GM18858 (cell line): ENCODE measurements at regions not wholly inside any gene's neighbourhood (a gene's known extent, or its start where the extent isn't known, plus 50 kb on each side); places are given as distances from the start of the nearest gene placed in this dataset.
A peak's percentile ranks its signal among the peaks of the same experiment; 100 is the strongest.
"Not testable (repeated sequence)": the region's sequence is repeated elsewhere in the genome, so short reads cannot be mapped to it uniquely, and the experiment has no call there.

Experiments used
- ATAC-seq: cut with Tn5 transposase; IDR thresholded peaks from one replicate; pipeline ENCODE4 v1.9.1; 2021; ENCODE audit not compliant: unreplicated experiment

DNA sequence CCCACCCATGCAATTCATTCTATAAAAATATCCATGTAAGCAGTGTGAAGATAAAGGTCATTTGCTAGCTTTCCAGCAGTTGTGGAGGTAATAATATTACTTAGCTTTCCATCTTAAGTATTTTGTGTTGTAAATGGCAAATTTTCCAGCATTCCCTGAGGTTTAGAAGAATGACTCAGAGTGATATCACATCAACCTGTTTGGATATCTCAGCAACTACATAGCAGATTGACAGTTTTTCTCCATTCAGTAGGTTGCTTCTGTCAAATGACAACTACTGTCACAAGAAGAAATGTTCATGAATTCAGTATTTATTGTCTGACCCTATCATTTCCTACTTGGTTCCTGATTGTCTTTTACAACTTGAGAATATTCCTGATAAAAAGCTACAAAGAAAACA, 434.9 kb upstream of the GALNTL6 start:
- ATAC-seq: no peak

DNA sequence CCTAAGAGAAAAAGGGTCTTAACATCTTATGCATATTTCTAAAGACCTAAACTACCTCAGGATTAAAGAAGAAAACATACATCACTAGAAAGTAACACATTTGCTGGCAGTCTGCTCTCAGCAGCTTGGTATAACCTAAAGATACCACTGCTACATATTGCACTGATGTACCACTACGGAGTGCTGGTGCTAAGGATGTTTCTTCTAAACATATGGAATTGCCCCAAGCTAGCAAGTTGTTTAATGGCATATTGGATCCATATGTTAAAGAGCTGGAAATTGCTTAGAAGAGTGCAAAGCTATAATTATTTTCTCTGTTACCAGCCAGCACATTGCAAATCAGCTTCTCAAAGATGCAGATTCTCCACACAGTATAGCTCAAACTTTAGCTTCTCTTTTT, 436.5 kb upstream of the GALNTL6 start:
- ATAC-seq: no peak

DNA sequence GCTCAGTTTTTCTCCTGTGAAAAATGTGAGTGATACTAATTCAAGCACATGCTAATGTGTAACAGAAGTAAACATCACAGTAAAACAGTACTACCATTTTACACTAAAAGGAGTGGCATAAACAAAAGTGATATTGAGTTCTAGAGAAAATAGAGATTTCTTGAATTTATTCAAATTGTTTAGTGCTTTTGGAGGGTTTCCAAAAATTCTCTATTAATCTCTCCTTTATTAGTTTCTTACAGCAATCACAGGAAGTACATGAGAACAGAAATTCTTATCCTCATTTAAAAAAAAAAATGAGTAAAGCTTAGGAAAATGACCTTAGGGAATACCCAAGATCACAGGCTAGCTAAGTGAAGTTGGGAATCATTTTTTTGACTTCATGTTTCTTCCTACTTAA, 459.7 kb upstream of the GALNTL6 start:
- no peak for ATAC-seq

DNA sequence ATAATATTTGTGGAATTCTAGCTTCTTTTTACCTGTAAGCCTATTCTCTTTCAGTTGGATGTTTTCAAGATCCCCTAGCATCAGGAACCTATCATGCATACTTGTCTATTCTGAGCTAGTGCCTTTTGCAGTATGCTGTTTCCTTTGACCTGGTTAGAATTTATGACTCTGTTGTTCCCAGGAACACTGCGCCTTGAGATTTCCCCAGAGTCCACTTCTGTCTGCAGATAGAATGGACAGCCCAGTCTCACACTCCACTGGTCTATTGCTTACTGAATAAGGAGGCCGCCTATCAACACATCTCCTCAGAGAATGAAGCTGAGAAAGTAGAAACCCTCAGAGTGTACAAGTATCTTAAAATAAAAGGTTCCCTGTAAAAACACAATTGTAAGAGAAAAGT, 465.1 kb upstream of the GALNTL6 start:
- ATAC-seq: no peak

DNA sequence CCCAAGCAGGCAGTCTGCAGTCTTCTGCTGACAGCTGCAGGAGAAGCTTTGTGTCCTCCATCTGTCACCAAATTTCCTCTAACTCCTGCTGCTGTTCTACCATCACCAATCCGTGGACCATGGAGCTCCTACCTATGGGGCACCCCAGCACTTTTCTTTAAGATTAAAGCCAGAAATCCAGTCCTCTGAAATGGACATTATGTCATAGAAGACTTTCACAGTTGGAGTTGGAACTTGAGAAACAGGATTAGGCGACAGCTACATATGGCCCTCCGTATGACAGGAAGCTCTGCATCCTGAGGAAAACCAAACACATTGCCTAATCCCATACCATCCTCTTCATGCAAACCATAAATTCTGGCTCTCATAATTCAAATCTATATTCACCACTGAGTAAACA, 470.6 kb upstream of the GALNTL6 start:
- no peak for ATAC-seq

DNA sequence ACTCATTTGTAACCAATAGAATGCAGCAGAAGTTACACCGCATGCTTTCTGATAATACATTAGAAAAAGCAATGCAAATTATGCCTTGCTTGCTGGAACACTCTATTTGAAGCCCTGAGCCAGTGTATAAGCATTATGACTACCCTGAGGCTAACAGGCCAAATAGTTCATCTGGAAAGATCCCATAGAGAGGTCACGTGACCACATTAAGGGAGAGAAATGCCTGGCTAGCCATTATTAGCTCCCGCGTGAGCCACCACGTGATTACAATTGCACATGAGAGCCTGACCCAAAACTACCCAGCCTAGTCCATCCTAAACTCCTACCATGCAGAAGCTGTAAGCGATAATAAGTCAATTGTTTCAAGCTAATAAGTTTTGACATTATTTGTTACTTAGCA, 472.9 kb upstream of the GALNTL6 start:
- no peak for ATAC-seq

DNA sequence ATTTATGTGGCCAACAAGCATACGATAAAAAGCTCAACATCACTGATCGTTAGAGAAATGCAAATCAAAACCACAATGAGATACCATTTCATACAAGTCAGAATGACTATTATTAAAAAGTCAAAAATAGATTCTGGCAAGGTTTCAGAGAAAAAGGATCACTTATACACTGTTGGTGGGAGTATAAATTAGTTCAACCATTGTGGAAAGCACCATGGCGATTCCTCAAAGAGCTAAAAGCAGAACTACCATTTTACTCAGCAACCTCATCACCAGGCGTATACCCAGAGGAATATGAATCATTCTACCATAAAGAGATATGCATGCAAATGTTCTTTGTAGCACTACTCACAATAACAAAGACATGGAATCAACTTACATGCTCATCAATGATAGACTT, 478.7 kb upstream of the GALNTL6 start:
- peak; percentile 77 for ATAC-seq

DNA sequence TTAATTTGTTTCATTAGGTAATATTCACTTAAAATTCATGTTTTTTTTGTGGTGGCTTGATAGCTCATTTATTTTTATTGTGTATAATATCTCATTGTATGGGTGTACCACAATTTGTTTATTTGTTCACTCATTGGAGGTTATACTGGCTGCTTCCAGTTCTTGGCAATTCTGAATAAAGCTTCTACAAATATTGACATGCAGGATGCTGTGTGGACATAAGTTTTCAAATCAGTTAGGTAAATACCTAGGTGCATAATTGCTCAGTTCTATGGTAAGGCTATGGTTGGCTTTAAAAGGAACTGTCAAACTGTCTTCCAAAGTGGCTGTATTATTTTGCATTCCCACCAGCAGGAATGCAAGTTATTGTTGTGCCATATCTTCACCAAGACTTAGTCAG, 504.5 kb upstream of the GALNTL6 start:
- no peak for ATAC-seq

DNA sequence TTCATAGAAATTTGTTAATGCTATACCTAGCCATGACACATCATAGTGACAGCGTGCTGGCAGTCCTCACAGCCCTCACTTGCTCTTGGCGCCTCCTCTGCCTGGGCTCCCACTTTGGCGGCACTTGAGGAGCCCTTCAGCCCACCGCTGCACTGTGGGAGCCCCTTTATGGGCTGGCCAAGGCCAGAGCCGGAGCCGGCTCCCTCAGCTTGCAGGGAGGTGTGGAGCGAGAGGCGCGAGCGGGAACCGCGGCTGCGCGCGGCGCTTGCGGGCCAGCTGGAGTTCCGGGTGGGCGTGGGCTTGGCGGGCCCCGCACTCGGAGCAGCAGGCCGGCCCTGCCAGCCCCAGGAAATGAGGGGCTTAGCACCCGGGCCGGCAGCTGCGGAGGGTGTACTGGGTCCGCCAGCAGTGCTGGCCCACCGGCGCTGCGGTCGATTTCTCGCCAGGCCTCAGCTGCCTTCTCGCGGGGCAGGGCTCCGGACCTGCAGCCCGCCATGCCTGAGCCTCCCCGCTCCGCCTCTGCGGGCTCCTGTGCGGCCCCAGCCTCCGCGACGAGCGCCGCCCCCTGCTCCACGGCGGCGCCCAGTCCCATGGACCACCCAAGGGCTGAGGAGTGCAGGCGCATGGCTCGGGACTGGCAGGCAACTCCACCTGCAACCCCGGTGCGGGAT, 515.0 kb upstream of the GALNTL6 start:
- ATAC-seq: not testable (repeated sequence)

DNA sequence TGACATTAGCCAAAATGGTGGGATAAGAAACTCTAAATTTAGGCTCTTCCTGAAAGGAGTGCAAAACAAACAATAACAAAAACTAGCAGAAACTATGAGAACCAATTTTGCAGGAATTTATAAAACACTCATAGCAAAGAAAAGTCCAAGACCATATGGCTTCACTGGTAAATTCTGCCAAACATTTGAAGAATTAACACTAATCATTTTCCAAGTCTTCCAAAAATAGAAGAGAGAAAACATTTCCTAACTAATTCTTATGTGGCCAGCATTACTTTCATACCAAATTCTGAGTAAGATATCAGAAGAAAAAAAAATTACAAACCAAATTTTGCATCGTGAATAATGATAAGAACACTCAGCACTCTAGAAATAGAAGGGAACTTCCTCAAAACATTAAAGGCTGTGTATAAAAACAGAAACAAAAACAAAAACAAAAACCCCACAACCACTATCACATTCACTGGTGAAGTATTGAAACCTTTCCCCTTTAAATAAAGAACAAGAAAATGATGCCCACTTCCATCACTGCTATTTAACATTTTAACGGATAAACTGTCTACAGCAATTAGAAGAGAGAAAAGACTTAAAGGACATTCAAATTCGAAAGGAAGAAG, 524.3 kb upstream of the GALNTL6 start:
- peak; percentile 69 for ATAC-seq

DNA sequence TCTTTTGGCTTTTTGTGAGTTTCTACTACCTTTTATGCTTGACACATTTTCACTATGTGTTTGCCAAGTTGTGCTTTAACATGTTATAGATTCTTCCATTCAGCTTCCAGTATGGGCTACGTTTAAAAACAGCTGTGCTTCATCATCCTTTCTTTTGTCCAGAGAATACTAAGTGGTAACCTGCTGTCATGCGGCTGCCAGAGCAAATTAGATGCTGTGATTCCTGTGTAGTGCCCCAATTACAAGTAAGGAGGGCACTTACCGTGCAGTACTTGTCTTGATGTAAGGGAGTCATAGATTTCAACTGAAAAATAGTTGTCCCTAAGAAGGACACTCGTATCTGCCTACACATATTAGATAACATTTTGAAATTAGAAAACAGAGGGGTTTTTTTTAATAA, 531.8 kb upstream of the GALNTL6 start:
- no peak for ATAC-seq

DNA sequence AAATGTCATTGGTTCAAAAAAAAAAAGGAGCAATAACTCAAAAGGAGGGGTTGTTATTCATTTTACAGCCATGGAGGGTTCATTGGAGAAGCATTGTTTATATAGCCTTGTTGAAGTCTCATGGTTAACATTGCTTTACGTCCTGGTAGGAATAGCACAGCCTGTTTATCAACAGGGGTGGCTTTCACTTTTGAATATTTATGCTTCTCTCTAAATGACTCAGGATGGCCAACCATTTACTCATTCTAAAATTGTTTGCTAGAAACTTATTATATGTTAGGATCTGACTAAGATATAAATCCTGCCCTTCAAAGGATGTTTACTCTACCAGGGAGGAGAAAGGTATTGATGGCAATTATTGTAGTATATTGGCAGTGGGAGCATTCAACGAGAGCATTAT, 534.1 kb upstream of the GALNTL6 start:
- no peak for ATAC-seq

DNA sequence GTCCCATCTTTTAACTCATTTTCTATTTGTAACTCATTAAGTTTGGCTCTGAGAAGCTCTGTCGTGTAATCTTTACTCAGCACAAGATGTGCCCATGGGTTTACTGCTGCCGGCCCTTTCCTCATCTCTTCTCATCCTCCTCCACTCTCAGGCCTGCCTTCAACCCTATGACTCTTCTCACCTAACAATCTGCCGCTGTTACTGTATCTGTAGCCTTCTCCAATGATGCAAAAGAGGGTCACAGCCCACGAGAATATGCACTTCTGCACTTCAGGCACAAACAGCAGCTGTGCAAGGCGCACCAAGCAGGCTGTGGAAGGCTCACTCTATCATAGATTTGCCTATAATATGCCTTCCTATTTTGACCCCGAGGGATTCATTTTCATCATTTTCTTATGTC, 546.5 kb upstream of the GALNTL6 start:
- ATAC-seq: no peak

DNA sequence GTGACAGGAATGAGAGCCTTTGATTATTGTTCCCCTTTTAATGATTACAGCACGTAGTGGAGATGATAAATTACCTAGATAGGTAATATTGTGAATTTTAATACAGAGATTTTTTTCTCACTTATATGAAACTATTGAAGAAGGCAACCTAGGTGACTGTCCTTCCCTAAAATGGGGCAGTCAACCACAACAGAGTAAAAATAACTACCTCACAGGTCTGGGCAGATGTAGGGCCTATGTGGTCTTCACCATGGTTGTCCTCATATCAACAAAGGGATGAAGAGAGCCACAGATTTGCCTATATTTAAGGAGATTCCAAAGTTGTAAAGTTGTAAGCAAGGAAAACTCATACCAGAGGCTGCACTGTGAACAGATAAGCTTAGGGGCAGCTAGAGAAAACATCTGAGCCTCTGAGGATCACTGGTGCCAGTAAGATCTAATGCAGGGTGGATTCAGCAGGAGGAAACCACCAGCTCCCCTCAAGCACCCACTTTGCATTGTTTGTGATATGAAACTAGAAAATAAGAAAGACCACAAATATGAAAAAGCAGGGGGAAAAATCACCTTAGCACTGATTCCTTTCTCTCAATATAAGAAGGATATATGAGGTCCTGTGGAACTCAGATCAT, 547.9 kb upstream of the GALNTL6 start:
- ATAC-seq: no peak

DNA sequence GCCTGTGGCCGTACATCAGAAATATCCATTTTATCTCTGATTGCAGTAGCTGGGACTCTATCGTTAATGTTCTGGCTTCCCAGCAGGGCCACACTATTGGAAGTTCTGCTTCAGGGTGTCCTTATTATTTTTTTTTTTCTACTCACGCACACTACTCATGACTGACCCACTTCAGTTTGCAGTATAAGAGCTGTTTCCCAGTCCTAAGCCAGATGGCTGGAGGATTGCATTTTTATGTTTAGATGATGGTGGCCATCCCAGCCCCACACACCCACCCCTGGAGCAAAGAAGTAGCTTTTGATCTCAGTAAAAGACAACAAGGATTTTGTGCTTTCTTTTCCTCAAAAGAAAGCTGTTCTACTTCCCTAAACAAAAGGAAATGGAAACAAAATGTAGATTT, 557.0 kb upstream of the GALNTL6 start:
- no peak for ATAC-seq

DNA sequence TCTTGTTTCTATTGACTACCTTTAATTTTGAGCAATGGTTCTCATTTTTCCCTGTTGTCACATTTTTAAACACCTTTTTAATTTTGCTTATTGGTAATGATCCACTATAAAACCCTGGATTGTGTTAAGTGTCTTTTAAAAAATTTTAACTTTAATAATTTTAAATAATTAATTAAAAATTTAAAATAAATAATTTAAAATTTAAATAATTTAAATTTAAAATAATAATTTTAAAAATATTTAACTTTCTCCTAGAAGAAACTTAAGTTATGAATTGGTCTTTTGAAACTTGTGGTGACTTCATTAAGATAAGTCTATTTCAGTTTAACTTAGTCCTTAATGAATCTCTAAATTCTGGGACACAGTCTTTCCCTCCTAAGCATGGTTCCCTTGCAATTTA, 566.3 kb upstream of the GALNTL6 start:
- no peak for ATAC-seq

DNA sequence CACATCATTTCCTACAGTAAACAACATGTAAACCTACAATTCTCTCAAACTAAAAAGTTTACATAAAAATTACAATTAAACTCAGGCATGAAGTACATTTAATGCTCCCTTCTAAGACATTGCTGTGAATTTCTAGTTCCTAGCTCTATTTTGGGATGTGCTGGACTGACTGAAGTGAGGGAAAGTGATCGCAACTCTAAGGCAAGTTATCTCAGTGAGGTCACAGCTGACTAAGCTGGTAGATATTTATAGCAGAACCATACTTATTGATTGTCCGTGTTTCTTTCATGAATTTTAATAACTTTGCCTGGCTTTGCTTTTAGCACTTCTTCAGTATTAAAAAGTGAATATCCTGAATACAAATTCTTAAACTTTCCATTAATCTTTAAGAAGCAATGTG, 570.4 kb upstream of the GALNTL6 start:
- ATAC-seq: no peak

DNA sequence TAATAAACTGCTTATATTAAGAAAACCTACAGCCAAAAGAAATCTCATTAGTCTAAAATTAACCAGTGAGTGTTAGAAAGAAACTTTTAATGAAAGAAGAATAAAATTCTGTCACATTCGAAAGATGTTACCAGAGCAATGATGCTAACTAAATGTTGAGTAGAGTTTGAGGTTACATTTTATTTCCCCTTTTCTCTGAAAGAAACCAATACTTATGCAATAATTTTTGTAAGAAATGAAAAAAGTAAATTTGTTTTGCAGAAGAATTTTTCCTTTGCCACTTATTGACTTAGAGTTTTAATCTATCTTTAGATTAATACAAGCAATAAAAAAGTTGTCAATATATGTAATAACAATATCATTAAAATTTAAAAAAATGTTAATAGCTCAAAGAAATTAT, 574.0 kb upstream of the GALNTL6 start:
- no peak for ATAC-seq

DNA sequence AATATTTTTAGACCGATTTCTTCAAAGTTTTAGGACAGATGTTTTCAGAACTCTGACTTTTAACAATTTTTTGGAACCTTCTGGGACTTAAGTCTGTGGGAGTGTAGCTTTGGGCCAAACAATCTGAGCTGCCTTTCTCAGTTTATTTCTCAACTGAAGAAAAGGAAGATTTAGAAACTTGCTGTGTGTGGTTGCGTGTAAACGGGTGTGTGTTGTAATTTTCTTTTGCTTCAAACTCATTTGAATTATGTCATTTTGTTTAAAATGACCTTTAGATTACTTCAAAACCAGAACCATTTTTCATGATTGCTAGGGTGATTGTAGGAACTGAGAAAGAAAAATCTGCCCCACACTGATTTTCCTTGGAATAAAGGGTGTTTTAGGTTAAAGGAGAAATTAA, 577.7 kb upstream of the GALNTL6 start:
- no peak for ATAC-seq

DNA sequence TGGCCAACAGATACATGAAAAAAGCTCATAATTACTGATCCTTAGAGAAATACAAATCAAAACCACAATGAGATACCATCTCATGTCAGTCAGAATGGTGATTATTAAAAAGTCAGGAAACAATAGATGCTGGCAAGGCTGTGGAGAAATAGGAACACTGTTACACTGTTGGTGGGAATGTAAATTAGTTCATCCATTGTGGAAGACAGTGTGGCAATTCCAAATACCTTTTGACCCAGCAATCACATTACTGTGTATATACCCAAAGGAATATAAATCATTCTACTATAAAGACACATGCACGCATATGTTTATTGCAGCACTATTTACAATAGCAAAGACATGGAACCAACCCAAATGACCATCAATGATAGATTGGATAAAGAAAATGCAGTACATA, 583.9 kb upstream of the GALNTL6 start:
- ATAC-seq: not testable (repeated sequence)

DNA sequence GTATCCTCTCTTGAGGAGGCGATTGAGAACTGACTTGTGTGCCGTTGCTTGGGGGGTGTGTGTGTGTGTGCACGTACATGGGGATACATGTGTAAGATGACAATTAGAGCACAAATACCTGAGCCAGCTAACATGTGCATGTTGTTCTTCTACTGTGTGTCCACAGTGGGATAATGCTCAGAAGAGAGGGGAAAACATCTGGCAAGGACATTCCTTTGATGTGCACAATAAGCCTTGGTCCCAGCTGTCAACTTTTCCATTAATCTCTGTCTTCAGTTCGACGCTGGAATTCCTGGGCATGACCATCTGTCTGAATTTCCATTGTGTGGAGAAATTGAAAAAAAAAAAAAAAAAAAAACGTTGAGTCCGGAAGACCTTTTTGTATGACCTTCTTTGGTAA, 592.0 kb upstream of the GALNTL6 start:
- no peak for ATAC-seq

DNA sequence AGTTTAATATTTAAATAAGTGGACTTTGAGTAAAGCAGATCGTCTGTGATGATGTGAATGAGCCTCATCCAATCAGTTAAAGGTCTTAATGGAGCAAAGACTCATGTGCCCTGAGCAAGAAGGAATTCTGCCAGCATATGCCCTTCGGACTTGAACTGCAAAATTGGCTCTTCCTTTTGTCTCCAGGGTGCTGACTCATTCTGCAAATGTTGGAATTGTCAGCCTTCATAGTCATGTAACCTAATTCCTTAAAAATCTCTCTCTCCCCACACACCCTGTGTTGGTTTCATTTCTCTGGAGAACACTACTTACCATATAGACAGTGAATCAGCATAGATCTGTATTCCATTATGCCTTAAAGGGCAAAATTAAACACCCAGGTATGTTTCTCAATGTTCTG, 609.8 kb upstream of the GALNTL6 start:
- no peak for ATAC-seq

DNA sequence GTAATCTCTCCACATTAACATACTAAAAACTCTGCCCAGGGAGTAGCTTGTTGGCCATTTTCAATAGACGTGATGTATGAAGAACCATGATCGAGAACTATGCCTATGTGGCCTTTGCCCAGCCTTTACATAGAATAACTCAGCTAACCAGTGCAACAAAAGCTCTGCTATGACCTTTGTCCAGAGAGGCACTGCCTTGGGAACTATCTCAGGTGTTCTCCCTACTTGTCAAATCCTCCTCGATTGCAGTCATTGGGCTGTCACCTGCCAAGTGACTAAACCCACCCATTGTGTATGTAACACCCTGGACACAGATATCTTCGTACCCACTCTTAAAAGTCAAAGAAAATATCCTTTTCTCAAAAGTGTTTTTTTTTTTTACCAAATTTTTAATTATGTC, 610.3 kb upstream of the GALNTL6 start:
- ATAC-seq: no peak
